ENCODE measurements at regions not wholly inside any gene's neighbourhood (a gene's known extent, or its start where the extent isn't known, plus 50 kb on each side); places are given as distances from the start of the nearest gene placed in this dataset.

DNA sequence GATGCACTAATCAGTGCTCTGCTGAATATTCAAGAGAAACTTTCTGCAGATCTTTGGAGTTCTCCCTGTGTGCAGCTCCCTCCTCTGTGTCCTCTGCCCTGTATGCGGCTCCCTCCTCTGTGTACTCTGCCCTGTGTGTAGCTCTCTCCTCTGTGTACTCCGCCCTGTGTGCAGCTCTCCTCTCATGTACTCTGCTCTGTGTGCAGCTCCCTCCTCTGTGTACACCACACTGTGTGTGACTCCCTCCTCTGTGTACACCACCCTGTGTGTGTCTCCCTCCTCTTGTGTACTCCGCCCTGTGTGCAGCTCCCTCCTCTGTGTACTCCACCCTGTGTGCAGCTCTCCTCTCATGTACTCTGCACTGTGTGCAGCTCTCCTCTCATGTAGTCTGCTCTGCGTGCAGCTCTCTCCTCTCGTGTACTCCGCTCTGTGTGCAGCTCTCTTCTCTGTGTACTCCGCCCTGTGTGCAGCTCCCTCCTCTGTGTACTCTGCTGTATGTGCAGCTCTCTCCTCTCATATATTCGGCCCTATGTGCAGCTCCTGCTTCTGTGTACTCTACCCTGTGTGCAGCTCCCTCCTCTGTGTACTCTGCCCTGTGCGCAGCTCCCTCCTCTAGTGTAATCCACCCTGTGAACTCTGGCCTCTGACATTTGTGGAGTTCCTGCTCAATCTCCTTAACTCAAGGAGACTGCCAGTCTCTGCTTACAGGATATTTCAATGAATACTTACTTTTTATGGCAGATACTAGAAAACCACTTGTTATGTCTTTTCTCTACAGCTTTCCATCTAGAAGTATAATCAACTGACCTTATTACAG, 280.4 kb downstream of the GLRX3 start (continued):
- no peak for TF ChIP-seq ETS1 (IDR thresholded peaks at IDR 0.05)
- TF ChIP-seq STAT1 (IDR thresholded peaks at IDR 0.05; ENCODE audit: unreplicated experiment): no peak
- TF ChIP-seq REST (IDR thresholded peaks at IDR 0.05; ENCODE audit: unreplicated experiment): no peak

DNA sequence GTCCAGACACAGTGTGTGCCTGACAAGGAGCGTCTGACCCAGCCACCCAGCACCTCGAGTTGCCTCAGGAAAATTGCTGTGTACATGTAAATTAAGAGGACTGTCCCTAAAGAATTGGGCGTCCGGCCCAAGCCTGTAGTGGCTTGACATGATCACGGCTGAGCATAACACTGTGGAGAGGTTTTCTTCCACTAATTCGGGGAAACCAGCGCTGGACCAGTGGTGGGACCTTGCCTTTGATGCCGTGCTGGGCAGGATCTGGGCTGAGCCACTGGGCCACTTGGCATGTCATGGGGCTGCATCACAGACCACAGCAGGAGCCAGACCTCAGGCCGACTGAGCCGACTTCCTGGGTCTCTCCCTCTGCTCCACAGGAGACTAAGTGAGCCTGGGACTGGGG, 282.5 kb downstream of the GLRX3 start:
- Histone ChIP-seq H3F3A (replicated peaks; ENCODE audit: low read depth) (no peaks in the 10 kb centered on the region), H3K4me2 (no peak overlapping the region), H3K4me1 (ENCODE audit: insufficient read depth) (no peaks in the 10 kb centered on the region), H3K9me2 (ENCODE audit: insufficient read depth) (no peaks in the 10 kb centered on the region), H3K4me3 (no peak overlapping the region), H2AFZ (no peak overlapping the region), H3K36me3 (ENCODE audit: insufficient read depth) (peaks cover 13% of the 10 kb centered on the region), H3K79me2 (replicated peaks; ENCODE audit: insufficient read depth) (no peaks in the 10 kb centered on the region), H4K20me1 (replicated peaks; ENCODE audit: insufficient read depth) (no peaks in the 10 kb centered on the region), H3K27ac (ENCODE audit: low read depth) (no peak overlapping the region), H3K27me3 (ENCODE audit: insufficient read depth) (no peaks in the 10 kb centered on the region)
- DNase-seq (ENCODE audit: low spot score) (no peak), ATAC-seq (no peak)
- TF ChIP-seq EZH2 (IDR thresholded peaks at IDR 0.05; ENCODE audit: low read depth, unreplicated experiment): no peak
- TF ChIP-seq STAT1 (IDR thresholded peaks at IDR 0.05; ENCODE audit: unreplicated experiment): no peak
- TF ChIP-seq ZNF331 (CRISPR knock-in tag; IDR thresholded peaks at IDR 0.05; ENCODE audit: low read depth): no peak
- TF ChIP-seq EZH2phosphoT487 (IDR thresholded peaks at IDR 0.05; ENCODE audit: unreplicated experiment): no peak
- Mint-ChIP-seq H3K27ac (no peak overlapping the region), H3K4me1 (no peaks in the 10 kb centered on the region), H3K36me3 (ENCODE audit: low read depth) (peaks cover 42% of the 10 kb centered on the region), H3K9me3 (peaks cover 100% of the 10 kb centered on the region), H3K27me3 (ENCODE audit: insufficient read depth, low read depth, poor library complexity) (peaks cover 8% of the 10 kb centered on the region), H3K4me3 (no peak overlapping the region)

GRCh38 chr10:130421909-130422308, 285.7 kb downstream of the GLRX3 start:
- no peak overlapping the region for H3K4me3 ChIP-seq
- peaks cover 100% of the 10 kb centered on the region for H3K9me3 Mint-ChIP-seq
- H3K27me3 Mint-ChIP-seq (ENCODE audit: insufficient read depth, low read depth, poor library complexity): peaks cover 10% of the 10 kb centered on the region
- no peak for DNase-seq (ENCODE audit: low spot score)
- peaks cover 39% of the 10 kb centered on the region for H3K36me3 Mint-ChIP-seq (ENCODE audit: low read depth)
- H3K27ac ChIP-seq (ENCODE audit: low read depth): no peak overlapping the region
- no peaks in the 10 kb centered on the region for H3K9me2 ChIP-seq (ENCODE audit: insufficient read depth)
- H2AFZ ChIP-seq: no peak overlapping the region
- H3K4me1 ChIP-seq (ENCODE audit: insufficient read depth): no peaks in the 10 kb centered on the region
- H3K4me1 Mint-ChIP-seq: no peaks in the 10 kb centered on the region
- H3K27ac Mint-ChIP-seq: no peak overlapping the region
- H4K20me1 ChIP-seq (replicated peaks; ENCODE audit: insufficient read depth): no peaks in the 10 kb centered on the region
- peaks cover 7% of the 10 kb centered on the region for H3K36me3 ChIP-seq (ENCODE audit: insufficient read depth)
- H3K27me3 ChIP-seq (ENCODE audit: insufficient read depth): no peaks in the 10 kb centered on the region
- no peak for ATAC-seq
- no peaks in the 10 kb centered on the region for H3K79me2 ChIP-seq (replicated peaks; ENCODE audit: insufficient read depth)
- no peak overlapping the region for H3K4me2 ChIP-seq
- no peaks in the 10 kb centered on the region for H3F3A ChIP-seq (replicated peaks; ENCODE audit: low read depth)
- H3K4me3 Mint-ChIP-seq: no peak overlapping the region
- no peak for TF ChIP-seq JUNB (IDR thresholded peaks at IDR 0.05; ENCODE audit: unreplicated experiment)
- TF ChIP-seq ETS1 (IDR thresholded peaks at IDR 0.05): no peak
- no peak for TF ChIP-seq EZH2 (IDR thresholded peaks at IDR 0.05; ENCODE audit: low read depth, unreplicated experiment)
- TF ChIP-seq EZH2phosphoT487 (IDR thresholded peaks at IDR 0.05; ENCODE audit: unreplicated experiment): no peak

All from GM23338 (cell line).